Esophagus muscularis mucosa (tissue), 4 donors: ENCODE measurements at regions not wholly inside any gene's neighbourhood (a gene's known extent, or its start where the extent isn't known, plus 50 kb on each side); places are given as distances from the start of the nearest gene placed in this dataset.

Experiments used
- DNase-seq: peaks from one replicate; pipeline ENCODE4 v3.0.0-alpha.2; 2017; ENCODE audit errors: extremely low spot score
- H3K27ac ChIP-seq, 4 donors: fragments of 200-600 bp; sonication (generic); replicated peaks in 1 of 4; 1 replicate in 3 of 4; 2 replicates in 1 of 4; pipeline ENCODE4 v1.5.1; 2016 to 2019; ENCODE audit warnings: mild to moderate bottlenecking in 1 of 4
- H3K27me3 ChIP-seq, 4 donors: fragments of 200-600 bp; sonication (generic); one replicate each; pipeline versions ENCODE4 v1.5.1 to v1.6.0; 2016 to 2019
- H3K36me3 ChIP-seq, 4 donors: fragments of 200-600 bp; sonication (generic); one replicate each; pipeline ENCODE4 v1.5.1; 2016 to 2019
- H3K4me1 ChIP-seq, 4 donors: fragments of 200-600 bp; sonication (generic); one replicate each; pipeline ENCODE4 v1.5.1; 2016 to 2019
- H3K4me3 ChIP-seq, 4 donors: fragments of 200-600 bp; sonication (generic); 1 replicate in 2 of 4; 2 replicates in 2 of 4; pipeline ENCODE4 v1.5.1; 2016 to 2019; ENCODE audit warnings: mild to moderate bottlenecking in 4 of 4, moderate library complexity in 1 of 4
- H3K9me3 ChIP-seq, 4 donors: fragments of 200-600 bp; sonication (generic); 1 replicate in 3 of 4; 2 replicates in 1 of 4; pipeline ENCODE4 v1.5.1; 2016 to 2019
- CTCF ChIP-seq, 3 experiments: fragments of 200-600 bp in 2 of 3; fragments of 450-650 bp in 1 of 3; sonication (generic) in 2 of 3; IDR thresholded peaks; one replicate each; pipeline ENCODE4 v1.5.1; 2017 to 2019; ENCODE audit warnings: antibody characterized with exemption in 3 of 3, mild to moderate bottlenecking in 2 of 3, moderate library complexity in 1 of 3
- EP300 ChIP-seq: sonication (generic); formaldehyde crosslinking; IDR thresholded peaks from one replicate; pipeline ENCODE4 v1.6.1; 2017; ENCODE audit warnings: antibody characterized with exemption
- POLR2A ChIP-seq: fragments of 450-650 bp; IDR thresholded peaks from one replicate; pipeline ENCODE4 v1.6.1; 2017; ENCODE audit warnings: antibody characterized with exemption, moderate library complexity, mild to moderate bottlenecking, low read depth
- POLR2AphosphoS5 ChIP-seq, 2 donors: sonication (generic); formaldehyde crosslinking; IDR thresholded peaks; one replicate each; pipeline ENCODE4 v1.6.1; 2017; ENCODE audit warnings: antibody characterized with exemption in 2 of 2
- WGBS: methylation state at CpG from one replicate; pipeline ENCODE4 v1.1.5; 2018; 5-methylcytosine and 5-hydroxymethylcytosine counted together
- intact Hi-C: fragments of 100-400 bp; cut with DNase I; formaldehyde crosslinking; loops from one replicate; pipeline ENCODE4 v1.15.1; 2023

DNA sequence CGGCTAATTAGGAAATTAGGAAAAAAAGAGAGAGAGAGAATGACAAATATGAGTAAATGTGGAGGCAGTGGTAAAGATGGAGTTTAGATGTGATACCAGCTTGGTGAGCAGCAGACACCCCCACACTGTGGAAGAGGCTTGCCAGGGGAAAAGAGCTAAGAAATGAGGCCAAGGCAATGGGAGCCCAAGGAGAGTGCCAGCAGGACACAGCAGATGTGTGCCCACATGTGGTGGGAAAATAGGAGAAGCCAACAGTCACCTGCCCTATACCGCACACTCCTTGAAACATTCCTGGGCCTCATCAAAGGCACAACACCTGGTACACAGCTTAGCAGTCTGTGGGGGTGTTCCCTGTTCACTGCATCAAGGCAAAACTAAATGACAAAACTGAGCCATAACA, 104.9 kb downstream of the FAM76B start:
- no peaks in the 10 kb centered on the region for H3K27me3 ChIP-seq
- H3K9me3 ChIP-seq, result no peaks in the 10 kb centered on the region
- 98% methylated on average over 2 of the region's 2 CpGs for WGBS
- H3K27ac ChIP-seq, result no peak overlapping the region
- H3K4me3 ChIP-seq, result no peak overlapping the region
- H3K4me1 ChIP-seq, result peaks cover 8 to 27% (median 22%) of the 10 kb centered on the region in 4 donors
- no peak for DNase-seq
- no peaks in the 10 kb centered on the region for H3K36me3 ChIP-seq
- intact Hi-C loops, result no loop called here
- TF ChIP-seq POLR2AphosphoS5 (IDR thresholded peaks at IDR 0.05), result no peak
- no peak for TF ChIP-seq POLR2A
- no peak for TF ChIP-seq EP300
- TF ChIP-seq CTCF (IDR thresholded peaks at IDR 0.05), result no peak

DNA sequence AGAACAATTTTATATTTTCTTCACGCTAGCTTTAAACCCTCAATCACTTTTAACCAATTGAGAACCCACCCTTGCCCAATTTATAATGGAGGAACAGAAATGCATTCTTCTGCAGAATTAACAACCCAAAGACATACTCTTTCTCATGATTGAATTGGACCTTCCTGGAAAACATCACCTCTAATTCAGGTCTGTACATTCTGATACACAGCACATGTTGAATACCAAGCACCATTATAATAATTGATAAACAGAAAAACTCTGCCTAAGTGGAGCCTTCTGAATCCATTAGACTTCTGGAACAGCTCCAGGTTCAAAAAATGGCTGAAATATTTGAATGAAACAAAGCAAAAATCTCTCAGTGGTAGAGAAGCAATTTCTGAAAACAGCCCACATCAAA, 105.4 kb downstream of the FAM76B start:
- Histone ChIP-seq H3K36me3 (no peaks in the 10 kb centered on the region), H3K4me1 (peaks cover 8 to 32% (median 27%) of the 10 kb centered on the region in 4 donors), H3K27me3 (no peaks in the 10 kb centered on the region), H3K9me3 (no peaks in the 10 kb centered on the region), H3K27ac (no peak overlapping the region), H3K4me3 (no peak overlapping the region)
- WGBS, result 94% methylated on average over 1 of the region's 1 CpG
- TF ChIP-seq CTCF (IDR thresholded peaks at IDR 0.05), result no peak
- no peak for TF ChIP-seq EP300
- no peak for TF ChIP-seq POLR2A
- TF ChIP-seq POLR2AphosphoS5 (IDR thresholded peaks at IDR 0.05), result no peak
- no peak for DNase-seq
- intact Hi-C loops, result no loop called here

DNA sequence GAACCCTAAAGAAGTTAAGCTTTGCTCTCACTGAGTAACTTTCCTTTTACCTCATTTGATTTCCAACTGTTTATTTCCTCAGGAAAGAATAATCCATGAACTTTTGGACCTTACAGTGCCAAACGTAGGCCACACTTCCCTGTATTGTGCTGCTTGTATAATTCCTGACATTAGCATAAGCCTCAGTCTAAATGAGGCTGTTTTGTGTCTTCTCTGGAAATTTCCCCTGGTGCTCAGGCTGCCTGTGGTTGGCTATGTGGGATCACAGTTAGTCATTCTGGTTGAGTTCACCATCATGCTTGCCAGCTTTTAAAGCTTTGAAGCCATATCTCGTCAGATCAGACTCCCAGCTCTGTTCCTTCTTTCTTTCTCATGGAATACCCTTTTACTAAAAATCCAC, 107.0 kb downstream of the FAM76B start:
- H3K27ac ChIP-seq, result peak overlapping the region in 2 of 4 donors; percentile 10 to 24
- intact Hi-C loops, result no loop called here
- TF ChIP-seq POLR2A (no peak), CTCF (IDR thresholded peaks at IDR 0.05) (no peak), EP300 (no peak), POLR2AphosphoS5 (IDR thresholded peaks at IDR 0.05) (peak; percentile 34 to 60)
- no peaks in the 10 kb centered on the region for H3K9me3 ChIP-seq
- H3K27me3 ChIP-seq, result no peaks in the 10 kb centered on the region
- WGBS, result 70% methylated on average over 2 of the region's 2 CpGs
- no peaks in the 10 kb centered on the region for H3K36me3 ChIP-seq
- no peak for DNase-seq
- H3K4me1 ChIP-seq, result peaks cover 8 to 33% (median 31%) of the 10 kb centered on the region in 4 donors
- no peak overlapping the region for H3K4me3 ChIP-seq

DNA sequence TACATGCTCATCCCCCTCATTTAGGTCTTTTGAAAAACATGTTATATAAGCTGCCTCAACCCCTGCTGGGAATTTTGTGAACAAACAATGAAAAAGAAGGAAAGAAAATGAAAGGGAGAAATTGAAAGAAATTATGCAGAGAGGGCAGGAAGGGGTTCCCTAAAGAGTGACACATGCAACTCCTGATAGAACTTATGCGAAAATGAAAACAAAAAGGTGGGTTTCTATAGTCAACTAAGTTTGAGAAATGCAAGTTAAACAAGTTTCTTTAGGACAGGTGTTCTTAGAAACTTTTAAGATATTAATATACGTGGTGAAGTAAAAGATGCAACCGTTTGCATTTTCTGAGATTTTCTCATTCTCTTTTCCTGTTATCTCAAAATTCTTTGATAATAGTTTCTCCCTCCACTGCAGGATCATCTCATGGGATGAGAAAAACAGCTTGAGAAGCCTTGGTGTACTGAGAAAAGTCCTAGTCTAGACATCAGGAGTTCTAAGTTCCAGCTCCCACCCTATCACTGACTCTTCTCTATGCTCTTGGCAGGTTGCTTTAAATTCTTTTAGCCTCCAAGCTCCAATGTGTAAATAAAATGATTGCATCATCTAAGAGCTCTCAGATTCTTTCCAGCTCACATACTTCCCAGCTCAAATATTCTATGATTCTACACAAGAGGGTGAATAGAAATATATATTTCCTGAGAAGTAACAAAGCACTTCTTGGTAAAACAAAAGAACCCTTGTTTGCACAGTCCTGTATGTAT, 109.2 kb downstream of the FAM76B start:
- intact Hi-C loops, result no loop called here

More for the DNA sequence above, 109.2 kb downstream of the FAM76B start:
- no peak overlapping the region for H3K4me3 ChIP-seq
- TF ChIP-seq EP300, result no peak
- no peak for TF ChIP-seq POLR2A
- no peak for TF ChIP-seq CTCF (IDR thresholded peaks at IDR 0.05)
- TF ChIP-seq POLR2AphosphoS5 (IDR thresholded peaks at IDR 0.05), result peak in 1 of 2 donors; percentile 55
- no peaks in the 10 kb centered on the region for H3K36me3 ChIP-seq
- no peak for DNase-seq
- peak overlapping the region; percentile 65 to 77 (median 69) for H3K27ac ChIP-seq
- H3K4me1 ChIP-seq, result peaks cover 8 to 44% (median 42%) of the 10 kb centered on the region in 4 donors
- no peaks in the 10 kb centered on the region for H3K9me3 ChIP-seq
- H3K27me3 ChIP-seq, result no peaks in the 10 kb centered on the region
- 59% methylated on average over 3 of the region's 3 CpGs for WGBS
